ENCODE measurements at regions not wholly inside any gene's neighbourhood (a gene's known extent, or its start where the extent isn't known, plus 50 kb on each side); places are given as distances from the start of the nearest gene placed in this dataset.

GRCh38 chr7:130831817-130832481, 97.9 kb upstream of the KLF14 start:
- Histone ChIP-seq H2BK12ac (ENCODE audit: low read length) (no peak overlapping the region), H3K4me3 (ENCODE audit: low read depth, low read length) (no peak overlapping the region), H4K8ac (ENCODE audit: low read depth, low read length) (no peak overlapping the region), H3K79me2 (ENCODE audit: control insufficient read depth, insufficient read depth, low read length, poor library complexity) (no peaks in the 10 kb centered on the region), H3K18ac (ENCODE audit: low read length) (no peak overlapping the region), H3K14ac (ENCODE audit: low read length) (no peak overlapping the region), H4K91ac (ENCODE audit: low read depth, low read length) (no peak overlapping the region), H2AFZ (ENCODE audit: insufficient read depth, low read length, poor library complexity) (no peak overlapping the region), H3K4me1 (ENCODE audit: control insufficient read depth in 1 of 2, insufficient read depth in 2 of 2, low read length in 2 of 2) (no peaks in the 10 kb centered on the region), H3K23ac (ENCODE audit: low read length) (no peak overlapping the region), H3K4ac (ENCODE audit: low read depth, low read length) (no peak overlapping the region), H3K9me3 (ENCODE audit: insufficient read depth, low read depth, low read length) (no peaks in the 10 kb centered on the region), H3K79me1 (ENCODE audit: low read length) (no peaks in the 10 kb centered on the region), H2BK5ac (ENCODE audit: low read depth, low read length, poor library complexity) (no peak overlapping the region), H3K27ac (ENCODE audit: low read depth, low read length) (no peak overlapping the region), H2AK5ac (ENCODE audit: low read length) (no peak overlapping the region), H3K36me3 (ENCODE audit: control insufficient read depth in 1 of 2, insufficient read depth in 2 of 2, low read length in 2 of 2) (no peaks in the 10 kb centered on the region), H3K27me3 (ENCODE audit: insufficient read depth, low read length) (no peaks in the 10 kb centered on the region), H2BK120ac (ENCODE audit: insufficient read depth, low read length, poor library complexity) (no peak overlapping the region), H3K9ac (ENCODE audit: low read length) (no peak overlapping the region), H3K4me2 (ENCODE audit: low read length) (no peak overlapping the region), H4K12ac (ENCODE audit: low read depth, low read length) (no peak overlapping the region)
- no CpG with 5 or more reads among the region's 6 CpGs for WGBS (ENCODE audit: extremely low coverage, insufficient coverage, insufficient read length)
- DNase-seq: peak in 1 of 2 donors; percentile 62

GRCh38 chr7:130838738-130839137, 104.7 kb upstream of the KLF14 start:
- Histone ChIP-seq H3K23ac (ENCODE audit: low read length) (no peak overlapping the region), H3K4me2 (ENCODE audit: low read length) (no peak overlapping the region), H4K12ac (ENCODE audit: low read depth, low read length) (no peak overlapping the region), H3K9ac (ENCODE audit: low read length) (no peak overlapping the region), H2BK120ac (ENCODE audit: insufficient read depth, low read length, poor library complexity) (no peak overlapping the region), H3K27ac (ENCODE audit: low read depth, low read length) (no peak overlapping the region), H3K9me3 (ENCODE audit: insufficient read depth, low read depth, low read length) (peaks cover 2% of the 10 kb centered on the region), H2AFZ (ENCODE audit: insufficient read depth, low read length, poor library complexity) (no peak overlapping the region), H3K79me1 (ENCODE audit: low read length) (no peaks in the 10 kb centered on the region), H3K27me3 (ENCODE audit: insufficient read depth, low read length) (no peaks in the 10 kb centered on the region), H3K4me1 (ENCODE audit: control insufficient read depth in 1 of 2, insufficient read depth in 2 of 2, low read length in 2 of 2) (no peaks in the 10 kb centered on the region), H3K4ac (ENCODE audit: low read depth, low read length) (no peak overlapping the region), H2BK12ac (ENCODE audit: low read length) (no peak overlapping the region), H4K91ac (ENCODE audit: low read depth, low read length) (no peak overlapping the region), H3K36me3 (ENCODE audit: control insufficient read depth in 1 of 2, insufficient read depth in 2 of 2, low read length in 2 of 2) (no peaks in the 10 kb centered on the region), H4K8ac (ENCODE audit: low read depth, low read length) (no peak overlapping the region), H3K18ac (ENCODE audit: low read length) (no peak overlapping the region), H3K79me2 (ENCODE audit: control insufficient read depth, insufficient read depth, low read length, poor library complexity) (no peaks in the 10 kb centered on the region), H3K4me3 (ENCODE audit: low read depth, low read length) (no peak overlapping the region), H3K14ac (ENCODE audit: low read length) (no peak overlapping the region), H2AK5ac (ENCODE audit: low read length) (no peak overlapping the region), H2BK5ac (ENCODE audit: low read depth, low read length, poor library complexity) (no peak overlapping the region)
- WGBS (ENCODE audit: extremely low coverage, insufficient coverage, insufficient read length): no CpG with 5 or more reads among the region's 1 CpG
- DNase-seq: peak; percentile 61 to 88

GRCh38 chr7:130840599-130840998, 106.6 kb upstream of the KLF14 start:
- no CpG with 5 or more reads among the region's 2 CpGs for WGBS (ENCODE audit: extremely low coverage, insufficient coverage, insufficient read length)
- H3K23ac ChIP-seq (ENCODE audit: low read length): no peak overlapping the region
- no peaks in the 10 kb centered on the region for H3K27me3 ChIP-seq (ENCODE audit: insufficient read depth, low read length)
- no peak overlapping the region for H4K8ac ChIP-seq (ENCODE audit: low read depth, low read length)
- no peaks in the 10 kb centered on the region for H3K4me1 ChIP-seq (ENCODE audit: control insufficient read depth in 1 of 2, insufficient read depth in 2 of 2, low read length in 2 of 2)
- no peaks in the 10 kb centered on the region for H3K79me1 ChIP-seq (ENCODE audit: low read length)
- no peak overlapping the region for H2AK5ac ChIP-seq (ENCODE audit: low read length)
- H3K18ac ChIP-seq (ENCODE audit: low read length): no peak overlapping the region
- no peak overlapping the region for H2BK12ac ChIP-seq (ENCODE audit: low read length)
- H2BK5ac ChIP-seq (ENCODE audit: low read depth, low read length, poor library complexity): no peak overlapping the region
- no peaks in the 10 kb centered on the region for H3K79me2 ChIP-seq (ENCODE audit: control insufficient read depth, insufficient read depth, low read length, poor library complexity)
- H3K14ac ChIP-seq (ENCODE audit: low read length): no peak overlapping the region
- H3K9me3 ChIP-seq (ENCODE audit: insufficient read depth, low read depth, low read length): peaks cover 2% of the 10 kb centered on the region
- no peak overlapping the region for H4K12ac ChIP-seq (ENCODE audit: low read depth, low read length)
- H3K4me3 ChIP-seq (ENCODE audit: low read depth, low read length): no peak overlapping the region
- no peak overlapping the region for H3K9ac ChIP-seq (ENCODE audit: low read length)
- H3K4ac ChIP-seq (ENCODE audit: low read depth, low read length): no peak overlapping the region
- no peak overlapping the region for H4K91ac ChIP-seq (ENCODE audit: low read depth, low read length)
- no peak overlapping the region for H2AFZ ChIP-seq (ENCODE audit: insufficient read depth, low read length, poor library complexity)
- no peak overlapping the region for H3K27ac ChIP-seq (ENCODE audit: low read depth, low read length)
- H3K36me3 ChIP-seq (ENCODE audit: control insufficient read depth in 1 of 2, insufficient read depth in 2 of 2, low read length in 2 of 2): no peaks in the 10 kb centered on the region
- H3K4me2 ChIP-seq (ENCODE audit: low read length): no peak overlapping the region
- DNase-seq: no peak
- H2BK120ac ChIP-seq (ENCODE audit: insufficient read depth, low read length, poor library complexity): no peak overlapping the region

- H2AFZ ChIP-seq (ENCODE audit: insufficient read depth, low read length, poor library complexity): no peak overlapping the region
- no CpG with 5 or more reads among the region's 7 CpGs for WGBS (ENCODE audit: extremely low coverage, insufficient coverage, insufficient read length)
- no peak overlapping the region for H2BK120ac ChIP-seq (ENCODE audit: insufficient read depth, low read length, poor library complexity)
- no peak overlapping the region for H3K9ac ChIP-seq (ENCODE audit: low read length)
- no peak overlapping the region for H4K8ac ChIP-seq (ENCODE audit: low read depth, low read length)
- no peaks in the 10 kb centered on the region for H3K27me3 ChIP-seq (ENCODE audit: insufficient read depth, low read length)
- no peak overlapping the region for H3K14ac ChIP-seq (ENCODE audit: low read length)
- H2AK5ac ChIP-seq (ENCODE audit: low read length): no peak overlapping the region
- no peaks in the 10 kb centered on the region for H3K79me1 ChIP-seq (ENCODE audit: low read length)
- H4K12ac ChIP-seq (ENCODE audit: low read depth, low read length): no peak overlapping the region
- H4K91ac ChIP-seq (ENCODE audit: low read depth, low read length): no peak overlapping the region
- H2BK5ac ChIP-seq (ENCODE audit: low read depth, low read length, poor library complexity): no peak overlapping the region
- no peak for DNase-seq
- H3K4me2 ChIP-seq (ENCODE audit: low read length): no peak overlapping the region
- peaks cover 2% of the 10 kb centered on the region for H3K9me3 ChIP-seq (ENCODE audit: insufficient read depth, low read depth, low read length)
- no peaks in the 10 kb centered on the region for H3K4me1 ChIP-seq (ENCODE audit: control insufficient read depth in 1 of 2, insufficient read depth in 2 of 2, low read length in 2 of 2)
- no peak overlapping the region for H3K27ac ChIP-seq (ENCODE audit: low read depth, low read length)
- no peak overlapping the region for H3K23ac ChIP-seq (ENCODE audit: low read length)
- no peak overlapping the region for H2BK12ac ChIP-seq (ENCODE audit: low read length)
- no peak overlapping the region for H3K4me3 ChIP-seq (ENCODE audit: low read depth, low read length)
- no peak overlapping the region for H3K18ac ChIP-seq (ENCODE audit: low read length)
- no peaks in the 10 kb centered on the region for H3K36me3 ChIP-seq (ENCODE audit: control insufficient read depth in 1 of 2, insufficient read depth in 2 of 2, low read length in 2 of 2)
- H3K79me2 ChIP-seq (ENCODE audit: control insufficient read depth, insufficient read depth, low read length, poor library complexity): no peaks in the 10 kb centered on the region
- H3K4ac ChIP-seq (ENCODE audit: low read depth, low read length): no peak overlapping the region
These were observed 107.4 kb upstream of the KLF14 start for GRCh38 chr7:130841416-130841815.

All from trophoblast cell (in vitro differentiated cells and primary cell).